G401 (cell line): ENCODE measurements at regions not wholly inside any gene's neighbourhood (a gene's known extent, or its start where the extent isn't known, plus 50 kb on each side); places are given as distances from the start of the nearest gene placed in this dataset.
"Not testable (repeated sequence)": the region's sequence is repeated elsewhere in the genome, so short reads cannot be mapped to it uniquely, and the experiment has no call there.

Experiments
- DNase-seq: peaks from one replicate; pipeline ENCODE4 v3.0.0-alpha.2; 2015; ENCODE audit warnings: low spot score
- in situ Hi-C: cut with HindIII; loops from 2 replicates; pipeline ENCODE4 v1.10.0; 2016; ENCODE audit warnings: low sequenced_read_pairs, mixed read lengths

GRCh38 chr4:3586596-3586995, 54.4 kb upstream of the LRPAP1 start:
- in situ Hi-C loops: not testable (repeated sequence)

GRCh38 chr4:3585567-3585966, 53.3 kb upstream of the LRPAP1 start:
- in situ Hi-C loops, DNase-seq: not testable (repeated sequence)

More at GRCh38 chr4:3586596-3586995, 54.4 kb upstream of the LRPAP1 start:
- DNase-seq: not testable (repeated sequence)

GRCh38 chr4:3582091-3582475, 49.9 kb upstream of the LRPAP1 start:
- DNase-seq: no peak
- in situ Hi-C loops: no loop called here
